GM19025 (cell line): ENCODE measurements at regions not wholly inside any gene's neighbourhood (a gene's known extent, or its start where the extent isn't known, plus 50 kb on each side); places are given as distances from the start of the nearest gene placed in this dataset.
"Not testable (repeated sequence)": the region's sequence is repeated elsewhere in the genome, so short reads cannot be mapped to it uniquely, and the experiment has no call there.

ENCODE experiments used
- ATAC-seq: cut with Tn5 transposase; IDR thresholded peaks from one replicate; pipeline ENCODE4 v1.9.1; 2021; ENCODE audit warnings: mild to moderate bottlenecking, low read depth, moderate library complexity; ENCODE audit not compliant: unreplicated experiment

GRCh38 chr5:169531631-169532030 lies 51.9 kb upstream of the SPDL1 start:
- ATAC-seq: no peak

- ATAC-seq: no peak
Observed at GRCh38 chr5:169527863-169528262, 55.7 kb upstream of the SPDL1 start.

- no peak for ATAC-seq
Observed at GRCh38 chr5:169527066-169527465, 56.5 kb upstream of the SPDL1 start.

- ATAC-seq: no peak
Observed at GRCh38 chr5:169522851-169523250, 60.7 kb upstream of the SPDL1 start.

- ATAC-seq: no peak
Observed at GRCh38 chr5:169521366-169521983, 62.1 kb upstream of the SPDL1 start.

GRCh38 chr5:169519358-169519757 lies 64.2 kb upstream of the SPDL1 start:
- ATAC-seq: no peak

- not testable (repeated sequence) for ATAC-seq
Observed at GRCh38 chr5:169518779-169519178, 64.8 kb upstream of the SPDL1 start.

- no peak for ATAC-seq
Observed at GRCh38 chr5:169512385-169512784, 71.2 kb upstream of the SPDL1 start.

- ATAC-seq: no peak
Observed at GRCh38 chr5:169511708-169512107, 71.9 kb upstream of the SPDL1 start.

- no peak for ATAC-seq
Observed at GRCh38 chr5:169507051-169507450, 76.5 kb upstream of the SPDL1 start.

GRCh38 chr5:169503886-169504285 lies 79.7 kb upstream of the SPDL1 start:
- no peak for ATAC-seq

- ATAC-seq: no peak
Observed at GRCh38 chr5:169499990-169500505, 83.5 kb upstream of the SPDL1 start.

GRCh38 chr5:169496878-169497277 lies 86.7 kb upstream of the SPDL1 start:
- no peak for ATAC-seq

GRCh38 chr5:169494941-169495548 lies 88.5 kb upstream of the SPDL1 start:
- no peak for ATAC-seq

- ATAC-seq: no peak
Observed at GRCh38 chr5:169494383-169494935, 89.1 kb upstream of the SPDL1 start.

- ATAC-seq: no peak
Observed at GRCh38 chr5:169474226-169474625, 109.3 kb upstream of the SPDL1 start.

GRCh38 chr5:169472544-169472943 lies 111.0 kb upstream of the SPDL1 start:
- ATAC-seq: no peak

GRCh38 chr5:169471021-169471420 lies 112.6 kb upstream of the SPDL1 start:
- ATAC-seq: no peak

- no peak for ATAC-seq
Observed at GRCh38 chr5:169467041-169467771, 116.4 kb upstream of the SPDL1 start.

- ATAC-seq: no peak
Observed at GRCh38 chr5:169460896-169461295, 122.7 kb upstream of the SPDL1 start.

- no peak for ATAC-seq
Observed at GRCh38 chr5:169460123-169460522, 123.5 kb upstream of the SPDL1 start.
